H1 (cell line): ENCODE measurements at regions not wholly inside any gene's neighbourhood (a gene's known extent, or its start where the extent isn't known, plus 50 kb on each side); places are given as distances from the start of the nearest gene placed in this dataset.

ENCODE experiments used
- MAFK ChIP-seq: IDR thresholded peaks from 2 replicates; pipeline ENCODE4 v1.6.1; 2012; ENCODE audit warnings: low read depth, mild to moderate bottlenecking, improper control_type of control experiment, low read length
- RBBP5 ChIP-seq: IDR thresholded peaks from 2 replicates; pipeline ENCODE4 v1.7.1; 2012; ENCODE audit warnings: low read depth, mild to moderate bottlenecking, inconsistent platforms, low read length, moderate library complexity, borderline replicate concordance

GRCh38 chr2:239629926-239630617, 229.3 kb upstream of the HDAC4 start (continued):
- TF ChIP-seq RBBP5 (no peak), MAFK (no peak)
- TF ChIP-seq, all 59 proteins: peak for 0
